ENCODE measurements at regions not wholly inside any gene's neighbourhood (a gene's known extent, or its start where the extent isn't known, plus 50 kb on each side); places are given as distances from the start of the nearest gene placed in this dataset.

GRCh38 chr1:68378296-68379084 lies 71.3 kb downstream of the RPE65 start:
- DNase-seq = no peak

DNA sequence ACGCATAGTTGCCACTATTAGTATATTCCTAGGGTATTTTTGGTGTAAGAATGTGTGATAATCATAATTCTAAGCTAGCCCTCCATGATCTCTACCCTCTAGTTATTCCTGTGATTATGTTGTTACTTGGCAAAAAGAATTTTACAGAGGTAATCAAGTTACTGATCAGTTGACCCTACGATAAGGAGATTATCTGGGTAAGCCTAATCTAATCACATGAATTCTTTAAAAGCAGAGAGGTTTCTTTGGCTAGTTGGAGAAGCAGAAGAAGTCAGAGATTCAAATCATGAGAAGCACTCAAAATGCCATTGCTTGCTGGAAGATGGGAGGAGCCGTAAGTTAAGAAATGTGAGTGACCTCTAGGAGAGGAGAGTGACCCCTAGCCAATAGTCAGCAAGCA lies 72.7 kb downstream of the RPE65 start:
- DNase-seq = no peak

GRCh38 chr1:68376441-68376840 lies 73.3 kb downstream of the RPE65 start:
- no peak for DNase-seq

- DNase-seq = no peak
These were observed 73.8 kb downstream of the RPE65 start for GRCh38 chr1:68375919-68376318.

- DNase-seq = no peak
These were observed 76.6 kb downstream of the RPE65 start for GRCh38 chr1:68373173-68373572.

DNA sequence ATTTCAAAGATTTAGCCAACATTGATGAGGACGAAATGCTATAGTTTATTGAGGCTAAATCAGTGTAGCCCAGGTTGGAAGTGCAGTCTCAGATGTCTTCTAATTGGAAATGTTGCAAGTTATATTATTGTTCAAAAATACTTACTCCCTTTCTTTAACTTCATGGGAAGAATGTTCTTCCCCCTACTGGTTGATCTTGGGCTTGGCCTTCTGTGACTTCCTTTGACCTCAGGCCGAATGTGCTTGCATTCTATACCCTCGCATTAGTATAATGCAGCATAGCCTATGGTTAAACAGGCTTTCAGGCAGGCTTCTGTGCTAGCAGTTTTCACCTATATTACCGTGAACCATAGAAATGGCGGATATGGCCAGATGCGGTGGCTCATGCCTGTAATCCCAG lies 77.3 kb downstream of the RPE65 start:
- no peak for DNase-seq

- no peak for DNase-seq
These were observed 79.4 kb downstream of the RPE65 start for GRCh38 chr1:68370101-68370915.

- no peak for DNase-seq
These were observed 83.2 kb downstream of the RPE65 start for GRCh38 chr1:68366572-68366971.

DNA sequence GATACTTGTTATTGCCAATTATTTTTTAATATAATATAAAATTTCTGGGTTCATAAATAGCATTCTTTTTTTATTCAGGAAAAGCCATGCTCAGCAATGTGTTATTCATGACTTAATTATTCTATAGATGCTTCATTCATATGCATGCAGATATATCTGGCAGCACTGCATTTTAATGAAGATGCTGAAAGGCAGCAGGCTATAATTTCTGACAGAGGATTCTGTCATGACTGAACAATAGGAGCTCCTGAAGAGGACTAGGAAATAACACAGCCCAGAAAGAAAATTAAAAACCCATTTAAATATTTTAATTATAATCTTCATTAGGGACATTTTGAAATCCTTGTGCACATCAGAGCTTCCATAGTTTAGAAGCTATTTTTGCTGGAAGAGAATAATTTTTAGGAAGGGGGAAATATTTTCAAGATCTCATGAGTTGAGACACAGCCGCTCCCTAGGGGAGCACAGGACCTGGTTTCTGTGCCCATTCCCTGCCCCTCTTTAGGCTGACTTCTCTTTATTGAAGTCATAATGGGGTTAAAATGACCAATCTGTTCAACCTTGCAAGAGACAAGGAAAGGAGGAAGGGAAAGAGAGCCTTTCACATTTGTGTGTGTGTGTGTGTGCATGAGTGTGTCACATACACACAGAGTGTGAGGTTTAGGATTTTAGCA lies 83.9 kb downstream of the RPE65 start:
- DNase-seq = no peak

- no peak for DNase-seq
These were observed 86.4 kb downstream of the RPE65 start for GRCh38 chr1:68363339-68363738.

- no peak for DNase-seq
These were observed 88.3 kb downstream of the RPE65 start for GRCh38 chr1:68361346-68361910.

GRCh38 chr1:68359045-68359444 lies 90.7 kb downstream of the RPE65 start:
- no peak for DNase-seq

GRCh38 chr1:68358439-68358838 lies 91.3 kb downstream of the RPE65 start:
- no peak for DNase-seq

DNA sequence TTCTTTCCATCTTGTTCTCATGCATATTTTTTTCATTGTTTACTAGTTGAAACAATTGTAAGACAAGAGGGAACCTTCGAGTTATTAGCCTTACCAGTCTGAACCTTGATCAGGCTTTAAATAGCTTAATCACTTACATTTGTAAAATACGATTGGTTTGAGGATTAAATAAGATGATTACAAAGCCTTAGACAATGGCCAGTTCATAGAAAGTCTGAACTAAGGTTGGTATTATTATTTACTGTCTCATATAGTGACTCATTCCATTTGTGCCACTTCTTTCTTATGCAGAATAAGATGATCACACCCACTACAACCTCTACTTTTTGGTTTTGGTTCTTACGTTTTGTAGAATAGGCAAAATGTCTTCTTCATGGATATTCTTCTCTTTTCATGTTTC lies 94.1 kb downstream of the RPE65 start:
- no peak for DNase-seq

- no peak for DNase-seq
These were observed 97.6 kb downstream of the RPE65 start for GRCh38 chr1:68352202-68352601.

- DNase-seq = no peak
These were observed 102.3 kb downstream of the RPE65 start for GRCh38 chr1:68347415-68347814.

DNA sequence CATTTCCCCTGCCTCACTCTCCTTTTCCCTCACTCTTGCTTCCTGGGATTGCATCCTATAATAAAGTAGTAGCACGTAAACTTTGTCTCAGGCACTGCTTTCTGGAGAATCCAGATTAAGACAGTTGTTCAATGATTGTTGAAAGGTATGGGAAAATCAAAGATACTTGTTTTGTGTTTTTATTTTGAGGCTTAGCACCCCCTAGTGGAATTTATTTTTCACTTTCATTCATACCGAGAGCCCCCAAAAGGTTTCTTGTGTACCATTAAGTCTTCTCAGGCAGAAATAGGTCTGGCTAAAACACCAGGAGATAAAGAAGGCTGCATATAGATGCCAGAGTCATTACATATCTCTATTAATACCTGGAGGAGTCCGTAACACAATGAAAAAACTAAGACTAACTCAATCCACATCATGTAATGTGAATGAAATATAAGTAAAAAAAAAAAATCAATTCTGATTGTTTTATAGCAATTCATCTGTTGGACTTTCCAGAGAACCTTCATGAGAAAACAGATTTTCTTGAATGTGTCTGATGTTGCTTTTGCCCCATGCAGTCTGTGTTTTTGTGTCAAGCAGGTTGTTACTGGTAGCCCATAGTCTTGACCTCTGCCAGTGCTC lies 103.5 kb downstream of the RPE65 start:
- DNase-seq = peak; percentile 18

DNA sequence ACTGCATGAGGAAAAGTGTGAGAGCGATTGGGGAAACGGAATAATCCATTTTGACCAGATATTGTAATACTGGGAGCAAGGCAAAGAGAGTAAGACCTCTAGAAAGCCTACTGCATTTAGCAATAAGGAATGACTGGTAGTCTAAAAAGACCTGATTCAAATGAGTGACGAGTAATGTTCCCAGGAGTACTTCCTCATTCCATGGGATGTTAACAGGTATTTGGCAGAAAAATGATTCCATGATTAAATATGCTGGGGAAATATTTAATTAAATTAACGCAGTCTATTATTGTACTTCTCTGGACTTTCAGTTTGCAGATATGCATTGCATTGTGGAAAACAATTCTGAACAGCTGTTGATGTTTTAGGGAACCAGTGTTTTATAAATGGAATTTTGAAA lies 105.5 kb downstream of the RPE65 start:
- DNase-seq = no peak

DNA sequence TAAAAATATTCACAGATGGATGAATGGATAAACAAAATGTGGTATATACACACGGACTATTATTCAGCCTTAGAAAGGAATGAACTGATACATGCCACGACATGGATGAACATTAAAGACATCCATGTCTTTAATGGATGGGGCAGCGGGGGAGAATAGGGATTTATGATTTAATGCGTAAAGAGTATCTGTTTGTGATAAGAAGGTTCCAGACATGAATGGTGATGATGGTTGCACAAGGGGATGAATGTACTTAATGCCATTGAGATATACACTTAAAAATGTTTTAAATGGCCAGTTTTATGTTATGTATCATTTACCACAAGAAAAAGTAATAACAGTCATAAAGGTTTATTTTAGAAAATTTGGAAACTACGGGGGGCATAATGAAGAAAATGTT lies 108.6 kb upstream of the WLS start:
- DNase-seq = no peak

DNA sequence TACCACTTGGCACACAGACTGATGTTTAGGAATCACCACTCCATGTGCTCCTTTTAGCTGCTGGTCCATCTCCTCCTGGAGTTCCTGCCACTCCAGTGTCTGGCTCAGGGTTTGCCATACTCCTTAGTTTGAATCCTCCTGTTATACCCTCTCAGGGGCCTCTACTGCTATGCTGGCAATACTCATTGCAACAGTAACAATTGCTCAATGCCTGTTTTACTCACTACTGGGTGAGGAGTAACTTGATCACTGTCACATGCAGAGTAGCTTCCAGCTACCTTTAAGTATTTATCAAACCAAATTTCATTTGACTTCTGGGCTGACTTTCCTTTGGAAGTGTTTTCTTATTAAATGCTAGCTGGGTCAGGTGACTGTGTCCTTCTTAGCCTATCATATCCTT lies 107.2 kb upstream of the WLS start:
- no peak for DNase-seq

- DNase-seq = no peak
These were observed 105.8 kb upstream of the WLS start for GRCh38 chr1:68338081-68338480.

GRCh38 chr1:68332041-68332440 lies 99.7 kb upstream of the WLS start:
- no peak for DNase-seq

Measured in NCI-H510A treated with DMSO at 0.1 percent for 48 hours (cell line).